Transverse colon (tissue), 4 donors: ENCODE measurements at regions not wholly inside any gene's neighbourhood (a gene's known extent, or its start where the extent isn't known, plus 50 kb on each side); places are given as distances from the start of the nearest gene placed in this dataset.
A peak's percentile ranks its signal among the peaks of the same experiment; 100 is the strongest.

Experiments used
- DNase-seq: peaks from one replicate; pipeline ENCODE4 v3.0.0-alpha.2; 2019
- H3K27ac ChIP-seq, 4 donors: fragments of 200-600 bp; sonication (generic); 2 replicates each; pipeline ENCODE4 v1.5.1; 2016 to 2018; ENCODE audit warnings: inconsistent platforms in 4 of 4
- H3K27me3 ChIP-seq: fragments of 200-600 bp; sonication (generic); 2 replicates; pipeline ENCODE4 v1.5.1; 2017; ENCODE audit warnings: inconsistent platforms
- H3K36me3 ChIP-seq, 4 donors: fragments of 200-600 bp; sonication (generic); 2 replicates each; pipeline ENCODE4 v1.5.1; 2017 to 2019; ENCODE audit warnings: inconsistent platforms in 4 of 4
- H3K4me1 ChIP-seq, 4 donors: fragments of 200-600 bp; sonication (generic); 2 replicates each; pipeline ENCODE4 v1.5.1; 2017 to 2020; ENCODE audit warnings: inconsistent platforms in 4 of 4
- H3K4me3 ChIP-seq, 4 donors: fragments of 200-600 bp; sonication (generic); 1 replicate in 1 of 4; 2 replicates in 3 of 4; pipeline versions ENCODE4 v1.5.1 to v1.6.1; 2017 to 2019; ENCODE audit warnings: inconsistent platforms in 4 of 4
- H3K9me3 ChIP-seq, 2 donors: fragments of 200-600 bp; sonication (generic); 2 replicates each; pipeline ENCODE4 v1.5.1; 2017 to 2019; ENCODE audit warnings: inconsistent platforms in 2 of 2
- EP300 ChIP-seq: sonication (generic); formaldehyde crosslinking; IDR thresholded peaks from one replicate; pipeline ENCODE4 v1.6.1; 2017; ENCODE audit warnings: antibody characterized with exemption, low read depth
- POLR2A ChIP-seq: fragments of 450-650 bp; IDR thresholded peaks from one replicate; pipeline ENCODE4 v1.6.1; 2016; ENCODE audit warnings: antibody characterized with exemption, mild to moderate bottlenecking, moderate library complexity
- POLR2AphosphoS5 ChIP-seq, 3 donors: sonication (generic); formaldehyde crosslinking; IDR thresholded peaks; one replicate each; pipeline ENCODE4 v1.6.1; 2016; ENCODE audit warnings: antibody characterized with exemption in 3 of 3
- WGBS, 2 donors: methylation state at CpG; one replicate each; pipeline ENCODE4 v1.1.5; 2018; ENCODE audit warnings: low coverage in 1 of 2; 5-methylcytosine and 5-hydroxymethylcytosine counted together
- in situ Hi-C, 4 donors: fragments of 200-750 bp; cut with MboI; loops; one replicate each; pipeline versions ENCODE4 v1.15.0 to v1.15.1; 2017; ENCODE audit warnings: low sequenced_read_pairs in 3 of 4, low pct_ligation_motif_present in 1 of 4, low pct_unique_long_range_greater_than_20kb in 1 of 4
- intact Hi-C: fragments of 100-400 bp; cut with DNase I; formaldehyde crosslinking; loops from one replicate; pipeline ENCODE4 v1.15.1; 2023; ENCODE audit warnings: low total_unique reads
- TF ChIP-seq, protein P1 (sequence below), 5 experiments: fragments of 200-600 bp in 3 of 5; fragments of 450-650 bp in 2 of 5; sonication (generic) in 3 of 5; IDR thresholded peaks; 1 replicate in 2 of 5; 2 replicates in 3 of 5; pipeline ENCODE4 v1.5.1; 2016 to 2017; ENCODE audit warnings: antibody characterized with exemption in 5 of 5, inconsistent platforms in 3 of 5, mild to moderate bottlenecking in 2 of 5, moderate library complexity in 1 of 5

DNA sequence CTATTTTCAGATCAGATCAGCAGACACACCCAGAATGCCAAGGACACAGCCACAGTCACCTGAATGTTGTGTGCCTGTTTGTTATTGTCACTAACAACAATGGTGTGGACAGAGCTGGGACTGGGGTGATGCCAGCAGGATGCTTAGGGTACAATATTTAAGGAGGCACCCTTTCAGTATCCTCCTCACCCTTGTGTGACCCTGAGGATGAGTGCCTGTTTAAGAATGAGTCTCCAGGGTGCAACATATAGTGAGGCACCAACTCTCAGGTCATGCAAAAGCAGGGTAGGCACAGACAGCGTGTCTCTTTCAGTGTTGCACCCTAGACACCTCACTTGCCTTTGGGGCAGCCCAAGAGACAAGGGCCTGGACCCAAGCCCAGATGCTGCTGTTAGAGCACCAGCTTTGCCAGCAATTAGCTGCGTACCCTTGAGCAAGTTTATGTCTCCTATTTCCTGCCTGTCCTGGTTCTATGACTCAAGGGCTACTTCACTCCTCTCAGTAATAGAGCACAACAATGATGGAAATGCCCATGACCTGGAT is 122.6 kb downstream of the AQP9 start:
- Histone ChIP-seq H3K4me1 (peaks cover 0 to 5% (median 0%) of the 10 kb centered on the region in 4 donors), H3K36me3 (no peaks in the 10 kb centered on the region), H3K27me3 (no peaks in the 10 kb centered on the region), H3K27ac (peak overlapping the region in 1 of 4 donors; percentile 47), H3K9me3 (no peaks in the 10 kb centered on the region), H3K4me3 (no peak overlapping the region)
- DNase-seq: no peak
- in situ Hi-C loops: loop anchor here in 2 of 4 donors (10.0 to 25.0 kb wide), 2 partner anchors 494 to 502 kb away; partner anchors contain the start of gene MINDY2 (in 1 of the 2)
- intact Hi-C loops: no loop called here
- no peak for TF ChIP-seq POLR2AphosphoS5 (IDR thresholded peaks at IDR 0.05)
- TF ChIP-seq, protein P1, sequence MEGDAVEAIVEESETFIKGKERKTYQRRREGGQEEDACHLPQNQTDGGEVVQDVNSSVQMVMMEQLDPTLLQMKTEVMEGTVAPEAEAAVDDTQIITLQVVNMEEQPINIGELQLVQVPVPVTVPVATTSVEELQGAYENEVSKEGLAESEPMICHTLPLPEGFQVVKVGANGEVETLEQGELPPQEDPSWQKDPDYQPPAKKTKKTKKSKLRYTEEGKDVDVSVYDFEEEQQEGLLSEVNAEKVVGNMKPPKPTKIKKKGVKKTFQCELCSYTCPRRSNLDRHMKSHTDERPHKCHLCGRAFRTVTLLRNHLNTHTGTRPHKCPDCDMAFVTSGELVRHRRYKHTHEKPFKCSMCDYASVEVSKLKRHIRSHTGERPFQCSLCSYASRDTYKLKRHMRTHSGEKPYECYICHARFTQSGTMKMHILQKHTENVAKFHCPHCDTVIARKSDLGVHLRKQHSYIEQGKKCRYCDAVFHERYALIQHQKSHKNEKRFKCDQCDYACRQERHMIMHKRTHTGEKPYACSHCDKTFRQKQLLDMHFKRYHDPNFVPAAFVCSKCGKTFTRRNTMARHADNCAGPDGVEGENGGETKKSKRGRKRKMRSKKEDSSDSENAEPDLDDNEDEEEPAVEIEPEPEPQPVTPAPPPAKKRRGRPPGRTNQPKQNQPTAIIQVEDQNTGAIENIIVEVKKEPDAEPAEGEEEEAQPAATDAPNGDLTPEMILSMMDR (IDR thresholded peaks at IDR 0.05): no peak
- TF ChIP-seq EP300: no peak
- WGBS, 2 donors: 79% methylated on average over 2 of the region's 2 CpGs; no CpG with 5 or more reads in 1 of the 2 donors

DNA sequence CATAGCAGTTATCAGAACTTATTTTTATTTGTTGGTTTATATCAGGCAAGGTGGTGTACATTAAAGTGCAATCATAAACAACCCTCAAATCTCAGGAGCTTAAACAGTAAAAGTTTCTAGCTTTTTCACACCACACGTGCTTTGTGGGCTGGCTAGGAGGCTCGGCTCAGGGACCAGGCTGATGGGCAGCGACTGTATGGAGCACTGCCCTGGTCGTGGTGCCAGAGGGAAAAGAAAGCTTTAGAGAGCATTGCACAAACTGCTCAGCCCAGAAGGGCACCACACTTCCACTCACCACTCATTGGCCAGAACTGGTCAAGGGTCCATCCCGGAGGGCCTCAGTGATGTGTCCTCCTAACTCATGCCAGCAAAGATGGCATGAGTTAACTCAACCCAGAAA is 123.2 kb downstream of the AQP9 start:
- intact Hi-C loops (no loop called here), in situ Hi-C loops (loop anchor here in 2 of 4 donors (10.0 to 25.0 kb wide), 2 partner anchors 493 to 501 kb away; partner anchors contain the start of gene MINDY2 (in 1 of the 2))
- DNase-seq: no peak
- 88% methylated on average over 5 of the region's 5 CpGs; no CpG with 5 or more reads in 1 of the 2 donors for WGBS, 2 donors
- Histone ChIP-seq H3K27me3 (no peaks in the 10 kb centered on the region), H3K36me3 (no peaks in the 10 kb centered on the region), H3K4me3 (no peak overlapping the region), H3K27ac (peak overlapping the region in 1 of 4 donors; percentile 47), H3K4me1 (peaks cover 0 to 5% (median 0%) of the 10 kb centered on the region in 4 donors), H3K9me3 (no peaks in the 10 kb centered on the region)
- TF ChIP-seq POLR2A (no peak), EP300 (no peak), POLR2AphosphoS5 (IDR thresholded peaks at IDR 0.05) (no peak)
- TF ChIP-seq, protein P1 (IDR thresholded peaks at IDR 0.05): no peak

DNA sequence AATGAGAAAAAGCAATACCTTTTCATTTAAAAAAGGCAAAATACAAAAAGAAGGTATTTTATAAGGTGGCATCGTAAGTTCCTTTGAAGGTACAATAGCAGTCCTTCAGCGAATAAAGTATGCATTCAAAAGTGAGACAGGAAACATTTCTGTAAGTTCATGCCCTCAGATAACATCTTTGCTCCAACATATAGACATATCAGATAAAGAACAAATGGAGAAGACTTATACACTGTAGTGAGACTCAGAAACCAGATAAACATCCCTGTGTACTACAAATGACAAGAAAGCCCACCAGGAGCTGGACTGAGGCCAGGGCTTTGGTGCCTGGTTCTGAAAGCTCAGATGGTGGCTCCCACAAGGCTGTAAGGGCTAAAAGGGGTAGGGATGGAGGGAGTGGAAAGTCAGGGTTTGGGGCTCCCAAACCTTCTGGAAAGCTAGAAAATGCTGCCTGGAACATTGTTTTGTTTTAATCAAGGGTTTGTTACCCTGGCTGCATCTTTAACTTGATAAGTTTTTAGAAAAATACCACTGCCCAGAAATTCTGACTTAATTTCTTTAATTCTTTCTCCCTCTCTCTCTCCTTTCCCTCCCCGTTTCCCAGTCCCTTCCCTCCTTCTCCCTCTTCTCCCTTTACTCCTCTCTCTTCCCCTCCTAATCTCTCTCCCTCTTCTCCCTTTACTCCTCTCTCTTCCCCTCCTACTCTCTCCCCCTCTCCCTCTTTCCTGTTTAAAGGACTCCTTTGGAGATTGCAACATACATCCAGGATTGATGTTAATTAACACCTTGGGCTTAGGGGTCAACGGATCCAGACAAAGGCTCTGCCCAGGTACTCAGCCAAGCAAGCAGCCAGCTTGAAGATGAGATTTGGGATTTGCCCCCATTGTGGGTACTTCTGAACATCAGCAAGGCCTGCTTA is 126.1 kb downstream of the AQP9 start:
- H3K4me3 ChIP-seq: no peak overlapping the region
- H3K4me1 ChIP-seq: peaks cover 0 to 5% (median 0%) of the 10 kb centered on the region in 4 donors
- in situ Hi-C loops (loop anchor here in 2 of 4 donors (10.0 to 25.0 kb wide), 2 partner anchors 490 to 498 kb away; partner anchors contain the start of gene MINDY2 (in 1 of the 2)), intact Hi-C loops (no loop called here)
- 82 to 83% methylated on average over 3 to 4 of the region's 4 CpGs for WGBS, 2 donors
- H3K27me3 ChIP-seq: no peaks in the 10 kb centered on the region
- no peaks in the 10 kb centered on the region for H3K36me3 ChIP-seq
- TF ChIP-seq EP300 (no peak), POLR2AphosphoS5 (IDR thresholded peaks at IDR 0.05) (no peak), POLR2A (no peak)
- TF ChIP-seq, protein P1 (IDR thresholded peaks at IDR 0.05): no peak
- H3K27ac ChIP-seq: no peak overlapping the region
- no peak for DNase-seq
- no peaks in the 10 kb centered on the region for H3K9me3 ChIP-seq

DNA sequence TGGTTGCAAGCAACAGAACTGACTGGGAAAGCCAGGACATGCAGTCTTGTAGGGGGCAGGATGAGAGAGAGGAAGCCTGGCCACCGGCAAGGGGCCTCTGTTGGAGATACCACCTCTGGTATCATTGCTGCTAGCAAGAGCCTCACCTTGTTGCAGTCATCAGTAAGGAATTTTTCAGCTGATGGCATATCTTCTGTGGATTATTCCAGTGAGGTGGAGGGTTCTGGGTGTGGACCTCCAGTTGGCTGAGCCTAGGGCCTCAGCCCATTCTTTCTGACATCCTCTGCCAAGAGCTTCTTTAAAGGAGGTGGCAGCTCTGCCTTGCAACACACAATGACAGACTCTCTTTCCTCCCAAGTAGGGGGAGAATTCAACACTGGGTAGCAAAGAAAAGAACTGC is 128.9 kb downstream of the AQP9 start:
- intact Hi-C loops (no loop called here), in situ Hi-C loops (loop anchor here in 2 of 4 donors (10.0 to 25.0 kb wide), 2 partner anchors 488 to 495 kb away; partner anchors contain the start of gene MINDY2 (in 1 of the 2))
- Histone ChIP-seq H3K4me1 (no peaks in the 10 kb centered on the region), H3K27me3 (no peaks in the 10 kb centered on the region), H3K4me3 (no peak overlapping the region), H3K9me3 (no peaks in the 10 kb centered on the region), H3K27ac (no peak overlapping the region), H3K36me3 (no peaks in the 10 kb centered on the region)
- TF ChIP-seq POLR2AphosphoS5 (IDR thresholded peaks at IDR 0.05) (no peak), POLR2A (no peak), EP300 (no peak)
- TF ChIP-seq, protein P1 (IDR thresholded peaks at IDR 0.05): no peak
- DNase-seq: no peak
- 77% methylated on average over 1 of the region's 1 CpG; no CpG with 5 or more reads in 1 of the 2 donors for WGBS, 2 donors
